ENCODE measurements at regions not wholly inside any gene's neighbourhood (a gene's known extent, or its start where the extent isn't known, plus 50 kb on each side); places are given as distances from the start of the nearest gene placed in this dataset.

DNA sequence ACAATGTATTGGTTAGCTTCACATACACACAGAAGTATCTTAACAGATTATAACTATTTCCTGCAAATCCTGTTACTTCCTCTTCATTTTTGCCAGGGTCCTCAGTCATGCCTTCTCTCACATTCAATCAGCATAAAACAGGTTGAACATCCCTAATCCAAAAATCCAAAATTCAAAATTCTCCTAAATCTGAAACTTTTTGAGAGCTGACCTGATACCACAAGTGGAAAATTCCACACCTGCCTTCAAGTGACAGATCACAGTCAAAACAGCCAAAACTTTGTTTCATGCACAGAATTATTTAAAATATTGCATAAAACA is 62.9 kb upstream of the FBXO28 start:
- ATAC-seq, result no peak
- TF ChIP-seq, protein P1, sequence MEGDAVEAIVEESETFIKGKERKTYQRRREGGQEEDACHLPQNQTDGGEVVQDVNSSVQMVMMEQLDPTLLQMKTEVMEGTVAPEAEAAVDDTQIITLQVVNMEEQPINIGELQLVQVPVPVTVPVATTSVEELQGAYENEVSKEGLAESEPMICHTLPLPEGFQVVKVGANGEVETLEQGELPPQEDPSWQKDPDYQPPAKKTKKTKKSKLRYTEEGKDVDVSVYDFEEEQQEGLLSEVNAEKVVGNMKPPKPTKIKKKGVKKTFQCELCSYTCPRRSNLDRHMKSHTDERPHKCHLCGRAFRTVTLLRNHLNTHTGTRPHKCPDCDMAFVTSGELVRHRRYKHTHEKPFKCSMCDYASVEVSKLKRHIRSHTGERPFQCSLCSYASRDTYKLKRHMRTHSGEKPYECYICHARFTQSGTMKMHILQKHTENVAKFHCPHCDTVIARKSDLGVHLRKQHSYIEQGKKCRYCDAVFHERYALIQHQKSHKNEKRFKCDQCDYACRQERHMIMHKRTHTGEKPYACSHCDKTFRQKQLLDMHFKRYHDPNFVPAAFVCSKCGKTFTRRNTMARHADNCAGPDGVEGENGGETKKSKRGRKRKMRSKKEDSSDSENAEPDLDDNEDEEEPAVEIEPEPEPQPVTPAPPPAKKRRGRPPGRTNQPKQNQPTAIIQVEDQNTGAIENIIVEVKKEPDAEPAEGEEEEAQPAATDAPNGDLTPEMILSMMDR (IDR thresholded peaks at IDR 0.05), result peak; percentile 11

DNA sequence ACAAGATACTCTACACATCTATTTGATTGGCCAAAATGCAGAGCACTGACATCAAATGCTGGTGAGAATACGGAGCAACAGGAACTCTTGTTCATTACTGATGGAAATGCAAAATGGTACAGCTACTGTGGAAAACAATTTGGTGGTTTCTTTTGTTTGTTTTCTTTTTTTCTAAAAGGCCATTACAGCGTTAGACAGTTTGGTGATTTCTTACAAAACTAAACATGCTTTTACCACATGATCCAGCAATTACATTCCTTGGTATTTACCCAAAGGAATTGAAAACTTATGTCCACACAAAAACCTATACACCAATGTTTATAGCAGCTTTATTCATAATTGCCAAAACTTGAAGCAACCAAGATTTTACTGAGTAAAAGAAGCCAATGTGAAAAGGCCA is 66.4 kb upstream of the FBXO28 start:
- no peaks in the 10 kb centered on the region for H3K36me3 Mint-ChIP-seq
- H3K9me3 Mint-ChIP-seq, result no peaks in the 10 kb centered on the region

More for the DNA sequence above, 62.9 kb upstream of the FBXO28 start:
- H3K4me1 ChIP-seq (ENCODE audit: control insufficient read depth, insufficient read depth, low read length), result peaks cover 3% of the 10 kb centered on the region
- Mint-ChIP-seq H3K27me3 (ENCODE audit: low read depth in 2 of 2) (peaks cover 9 to 13% of the 10 kb centered on the region in 2 donors), H3K27ac (no peak overlapping the region), H3K36me3 (no peaks in the 10 kb centered on the region), H3K9me3 (no peaks in the 10 kb centered on the region), H3K4me3 (no peak overlapping the region), H3K4me1 (no peaks in the 10 kb centered on the region)
- DNase-seq, result no peak
- H3K4me3 ChIP-seq (ENCODE audit: low read length), result no peak overlapping the region
- intact Hi-C loops (cut with micrococcal nuclease), result loop anchor here (2.0 kb wide), 2 partner anchors 240 to 352 kb away; no protein-coding TSS in a partner anchor
- no peak overlapping the region for H3K27ac ChIP-seq (ENCODE audit: low read length)
- H3K36me3 ChIP-seq (ENCODE audit: control insufficient read depth, insufficient read depth, low read length), result no peaks in the 10 kb centered on the region
- H3K27me3 ChIP-seq (ENCODE audit: control insufficient read depth, insufficient read depth, low read length), result no peaks in the 10 kb centered on the region
- no peaks in the 10 kb centered on the region for H3K9me3 ChIP-seq (ENCODE audit: control insufficient read depth, insufficient read depth, low read length)

DNA sequence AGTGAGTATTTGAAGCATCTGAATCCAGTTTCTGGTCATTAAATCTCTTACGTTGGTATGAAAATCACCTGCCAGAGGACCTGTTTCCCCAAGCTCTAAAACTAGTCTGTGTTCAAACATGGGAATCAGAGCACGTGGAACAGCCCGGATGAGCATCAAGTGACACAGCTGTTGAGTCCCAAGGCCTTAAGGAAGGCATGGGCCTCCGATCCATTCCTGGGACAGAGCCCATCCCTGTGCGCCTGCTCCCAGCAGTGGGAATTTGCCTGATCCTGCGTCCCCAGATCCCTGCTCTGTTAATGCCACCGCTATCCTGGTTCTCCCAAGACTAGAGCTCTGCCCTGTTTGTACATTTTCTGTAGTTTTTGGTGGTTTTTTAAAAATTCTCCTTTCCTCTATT is 68.4 kb upstream of the FBXO28 start:
- intact Hi-C loops (cut with micrococcal nuclease), result no loop called here

More for the DNA sequence above, 66.4 kb upstream of the FBXO28 start:
- DNase-seq (no peak), ATAC-seq (no peak)
- peaks cover 3% of the 10 kb centered on the region for H3K4me1 ChIP-seq (ENCODE audit: control insufficient read depth, insufficient read depth, low read length)
- no peaks in the 10 kb centered on the region for H3K27me3 ChIP-seq (ENCODE audit: control insufficient read depth, insufficient read depth, low read length)
- H3K27ac ChIP-seq (ENCODE audit: low read length), result no peak overlapping the region
- TF ChIP-seq, protein P1 (IDR thresholded peaks at IDR 0.05), result no peak
- no peaks in the 10 kb centered on the region for H3K36me3 ChIP-seq (ENCODE audit: control insufficient read depth, insufficient read depth, low read length)
- H3K4me3 Mint-ChIP-seq, result no peak overlapping the region
- H3K27me3 Mint-ChIP-seq (ENCODE audit: low read depth in 2 of 2), result peaks cover 9 to 13% of the 10 kb centered on the region in 2 donors
- no peak overlapping the region for H3K27ac Mint-ChIP-seq
- H3K9me3 ChIP-seq (ENCODE audit: control insufficient read depth, insufficient read depth, low read length), result no peaks in the 10 kb centered on the region
- H3K4me1 Mint-ChIP-seq, result no peaks in the 10 kb centered on the region
- no peak overlapping the region for H3K4me3 ChIP-seq (ENCODE audit: low read length)
- 84% methylated on average over 2 of the region's 2 CpGs for WGBS (ENCODE audit: insufficient coverage)
- intact Hi-C loops (cut with micrococcal nuclease), result no loop called here

DNA sequence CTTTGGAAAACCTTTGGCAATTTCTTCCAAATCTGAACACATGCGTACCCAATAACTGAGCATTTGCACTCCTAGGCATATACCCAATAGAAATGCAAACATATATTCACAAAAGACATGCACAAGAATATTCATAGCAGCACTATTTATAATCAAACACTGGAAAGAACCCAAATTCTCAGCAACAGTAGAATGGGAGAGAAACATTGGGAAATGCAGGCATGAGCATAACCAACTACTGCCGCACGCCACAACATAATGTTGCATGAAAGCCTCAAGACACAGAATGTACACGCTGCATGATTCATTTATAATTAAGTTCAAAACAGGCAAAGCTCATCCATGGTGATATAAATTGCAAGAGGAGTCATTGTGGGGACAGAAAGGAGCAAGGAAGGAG is 69.5 kb upstream of the FBXO28 start:
- DNase-seq (no peak), ATAC-seq (no peak)
- intact Hi-C loops (cut with micrococcal nuclease), result no loop called here
- Mint-ChIP-seq H3K4me1 (no peaks in the 10 kb centered on the region), H3K27me3 (ENCODE audit: low read depth in 2 of 2) (peaks cover 11 to 23% of the 10 kb centered on the region in 2 donors), H3K4me3 (no peak overlapping the region), H3K9me3 (no peaks in the 10 kb centered on the region), H3K36me3 (no peaks in the 10 kb centered on the region), H3K27ac (no peak overlapping the region)
- Histone ChIP-seq H3K4me3 (ENCODE audit: low read length) (no peak overlapping the region), H3K27ac (ENCODE audit: low read length) (no peak overlapping the region), H3K36me3 (ENCODE audit: control insufficient read depth, insufficient read depth, low read length) (no peaks in the 10 kb centered on the region), H3K27me3 (ENCODE audit: control insufficient read depth, insufficient read depth, low read length) (no peaks in the 10 kb centered on the region), H3K9me3 (ENCODE audit: control insufficient read depth, insufficient read depth, low read length) (no peaks in the 10 kb centered on the region), H3K4me1 (ENCODE audit: control insufficient read depth, insufficient read depth, low read length) (no peaks in the 10 kb centered on the region)
- WGBS (ENCODE audit: insufficient coverage), result 95% methylated on average over 4 of the region's 4 CpGs
- TF ChIP-seq, protein P1 (IDR thresholded peaks at IDR 0.05), result no peak

More for the DNA sequence above, 68.4 kb upstream of the FBXO28 start:
- no peaks in the 10 kb centered on the region for H3K4me1 Mint-ChIP-seq
- peaks cover 13 to 23% of the 10 kb centered on the region in 2 donors for H3K27me3 Mint-ChIP-seq (ENCODE audit: low read depth in 2 of 2)
- H3K27ac ChIP-seq (ENCODE audit: low read length), result no peak overlapping the region
- H3K27ac Mint-ChIP-seq, result no peak overlapping the region
- H3K36me3 ChIP-seq (ENCODE audit: control insufficient read depth, insufficient read depth, low read length), result no peaks in the 10 kb centered on the region
- DNase-seq, result no peak
- no peak overlapping the region for H3K4me3 Mint-ChIP-seq
- ATAC-seq, result no peak
- TF ChIP-seq, protein P1 (IDR thresholded peaks at IDR 0.05), result no peak
- no peaks in the 10 kb centered on the region for H3K9me3 ChIP-seq (ENCODE audit: control insufficient read depth, insufficient read depth, low read length)
- H3K27me3 ChIP-seq (ENCODE audit: control insufficient read depth, insufficient read depth, low read length), result no peaks in the 10 kb centered on the region
- no peak overlapping the region for H3K4me3 ChIP-seq (ENCODE audit: low read length)
- H3K36me3 Mint-ChIP-seq, result no peaks in the 10 kb centered on the region
- WGBS (ENCODE audit: insufficient coverage), result 72% methylated on average over 7 of the region's 7 CpGs
- H3K9me3 Mint-ChIP-seq, result no peaks in the 10 kb centered on the region
- H3K4me1 ChIP-seq (ENCODE audit: control insufficient read depth, insufficient read depth, low read length), result peaks cover under 1% of the 10 kb centered on the region
